ENCODE measurements at regions not wholly inside any gene's neighbourhood (a gene's known extent, or its start where the extent isn't known, plus 50 kb on each side); places are given as distances from the start of the nearest gene placed in this dataset.

DNA sequence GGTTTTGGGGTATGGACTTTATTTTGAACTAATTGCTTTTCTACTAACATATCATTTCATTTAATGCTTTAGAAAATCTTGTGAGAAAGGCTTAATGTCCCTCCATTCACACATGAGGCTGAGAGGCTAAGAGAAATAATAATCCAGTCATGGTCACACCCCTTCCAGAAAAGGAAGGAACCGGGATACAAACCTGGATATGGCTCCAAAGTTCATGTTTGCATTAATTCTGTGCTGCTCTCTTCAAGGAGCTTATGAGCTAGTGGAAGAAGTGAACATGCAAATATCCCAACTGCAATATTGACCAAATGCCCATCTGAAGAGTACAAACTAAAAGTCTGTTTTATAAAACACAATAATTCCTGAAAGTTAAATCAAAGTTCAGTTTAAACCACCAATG, 732.1 kb upstream of the RIOK2 start:
- H3K79me2 ChIP-seq (ENCODE audit: control insufficient read depth in 1 of 2, insufficient read depth in 2 of 2, low read length in 2 of 2): no peaks in the 10 kb centered on the region
- no peaks in the 10 kb centered on the region for H3K23me2 ChIP-seq (ENCODE audit: low read depth, low read length)
- TF ChIP-seq SRF (IDR thresholded peaks at IDR 0.05; ENCODE audit: low read depth, low read length) (no peak), TAF1 (IDR thresholded peaks at IDR 0.05; ENCODE audit: low read depth, low read length) (no peak), ZNF274 (IDR thresholded peaks at IDR 0.05; ENCODE audit: borderline replicate concordance, extremely low read depth, low read length) (no peak), KDM5A (IDR thresholded peaks at IDR 0.05; ENCODE audit: low read length) (no peak), CBX5 (IDR thresholded peaks at IDR 0.05; ENCODE audit: low read depth, low read length) (no peak), SUZ12 (IDR thresholded peaks at IDR 0.05; ENCODE audit: low read length) (no peak), TCF12 (IDR thresholded peaks at IDR 0.05; ENCODE audit: low read depth, low read length) (no peak), TEAD4 (IDR thresholded peaks at IDR 0.05; ENCODE audit: low read depth, low read length) (no peak)
- TF ChIP-seq, protein P1, sequence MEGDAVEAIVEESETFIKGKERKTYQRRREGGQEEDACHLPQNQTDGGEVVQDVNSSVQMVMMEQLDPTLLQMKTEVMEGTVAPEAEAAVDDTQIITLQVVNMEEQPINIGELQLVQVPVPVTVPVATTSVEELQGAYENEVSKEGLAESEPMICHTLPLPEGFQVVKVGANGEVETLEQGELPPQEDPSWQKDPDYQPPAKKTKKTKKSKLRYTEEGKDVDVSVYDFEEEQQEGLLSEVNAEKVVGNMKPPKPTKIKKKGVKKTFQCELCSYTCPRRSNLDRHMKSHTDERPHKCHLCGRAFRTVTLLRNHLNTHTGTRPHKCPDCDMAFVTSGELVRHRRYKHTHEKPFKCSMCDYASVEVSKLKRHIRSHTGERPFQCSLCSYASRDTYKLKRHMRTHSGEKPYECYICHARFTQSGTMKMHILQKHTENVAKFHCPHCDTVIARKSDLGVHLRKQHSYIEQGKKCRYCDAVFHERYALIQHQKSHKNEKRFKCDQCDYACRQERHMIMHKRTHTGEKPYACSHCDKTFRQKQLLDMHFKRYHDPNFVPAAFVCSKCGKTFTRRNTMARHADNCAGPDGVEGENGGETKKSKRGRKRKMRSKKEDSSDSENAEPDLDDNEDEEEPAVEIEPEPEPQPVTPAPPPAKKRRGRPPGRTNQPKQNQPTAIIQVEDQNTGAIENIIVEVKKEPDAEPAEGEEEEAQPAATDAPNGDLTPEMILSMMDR (IDR thresholded peaks at IDR 0.05; ENCODE audit: control extremely low read depth in 1 of 3, insufficient read depth in 1 of 3, low read depth in 1 of 3, low read length in 3 of 3): no peak
- TF ChIP-seq, protein P2, sequence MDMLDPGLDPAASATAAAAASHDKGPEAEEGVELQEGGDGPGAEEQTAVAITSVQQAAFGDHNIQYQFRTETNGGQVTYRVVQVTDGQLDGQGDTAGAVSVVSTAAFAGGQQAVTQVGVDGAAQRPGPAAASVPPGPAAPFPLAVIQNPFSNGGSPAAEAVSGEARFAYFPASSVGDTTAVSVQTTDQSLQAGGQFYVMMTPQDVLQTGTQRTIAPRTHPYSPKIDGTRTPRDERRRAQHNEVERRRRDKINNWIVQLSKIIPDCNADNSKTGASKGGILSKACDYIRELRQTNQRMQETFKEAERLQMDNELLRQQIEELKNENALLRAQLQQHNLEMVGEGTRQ (IDR thresholded peaks at IDR 0.05; ENCODE audit: low read length): no peak
- TF ChIP-seq, protein P3, sequence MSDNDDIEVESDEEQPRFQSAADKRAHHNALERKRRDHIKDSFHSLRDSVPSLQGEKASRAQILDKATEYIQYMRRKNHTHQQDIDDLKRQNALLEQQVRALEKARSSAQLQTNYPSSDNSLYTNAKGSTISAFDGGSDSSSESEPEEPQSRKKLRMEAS (IDR thresholded peaks at IDR 0.05): no peak
- CTCF ChIA-PET (ENCODE audit: partially characterized antibody): no interaction called here
- FAIRE-seq: no peak
- H3K14ac ChIP-seq (ENCODE audit: insufficient read length): no peak overlapping the region
- H4K8ac ChIP-seq (ENCODE audit: extremely low read depth, insufficient read depth, low read length): no peak overlapping the region
- H3K4me2 ChIP-seq (ENCODE audit: insufficient read depth in 1 of 2, low read depth in 2 of 2, low read length in 2 of 2): no peak overlapping the region
- H2BK120ac ChIP-seq (replicated peaks; ENCODE audit: low read depth, low read length): no peak overlapping the region
- no peak overlapping the region for H4K91ac ChIP-seq (replicated peaks; ENCODE audit: insufficient read length, low read length)
- no peaks in the 10 kb centered on the region for H3K36me3 ChIP-seq (ENCODE audit: control insufficient read depth in 2 of 4, insufficient read depth in 4 of 4, low read length in 3 of 4)
- H3K18ac ChIP-seq (ENCODE audit: extremely low read depth, low read length): no peak overlapping the region
- POLR2A ChIA-PET (ENCODE audit: partially characterized antibody): no interaction called here
- WGBS, 2 experiments (ENCODE audit: extremely low coverage in 1 of 2, insufficient coverage in 1 of 2, insufficient read length in 1 of 2, insufficient replicate concordance in 2 of 2, low coverage in 1 of 2, low lambda C conversion rate in 2 of 2, missing lambda C conversion rate in 1 of 2): 90% methylated on average over 1 of the region's 1 CpG; no CpG with 5 or more reads in 1 of the 2 experiments
- H2BK20ac ChIP-seq (ENCODE audit: low read length): no peak overlapping the region
- H3K9me3 ChIP-seq (ENCODE audit: insufficient read depth in 2 of 2, low read depth in 1 of 2, low read length in 1 of 2): no peaks in the 10 kb centered on the region
- no peak overlapping the region for H4K5ac ChIP-seq (ENCODE audit: insufficient read length, low read depth, low read length)
- H2BK12ac ChIP-seq (ENCODE audit: low read depth, low read length): no peak overlapping the region
- H3K4me3 ChIP-seq (ENCODE audit: extremely low read depth in 1 of 4, insufficient read depth in 2 of 4, low read depth in 3 of 4, low read length in 4 of 4): no peak overlapping the region
- no peak overlapping the region for H3K27ac ChIP-seq (ENCODE audit: low read depth, low read length)
- H2BK5ac ChIP-seq (ENCODE audit: low read depth, low read length): no peak overlapping the region
- DNase-seq (ENCODE audit: low read depth in 1 of 2, low spot score in 2 of 2): no peak
- no peak overlapping the region for H3K4ac ChIP-seq (replicated peaks; ENCODE audit: insufficient read length, low read depth, low read length)
- no peaks in the 10 kb centered on the region for H4K20me1 ChIP-seq (replicated peaks in 1 of 2; ENCODE audit: control insufficient read depth in 1 of 2, insufficient read depth in 2 of 2, low read length in 2 of 2)
- H3K79me1 ChIP-seq (ENCODE audit: low read depth, low read length): no peaks in the 10 kb centered on the region
- no peaks in the 10 kb centered on the region for H3K4me1 ChIP-seq (replicated peaks in 1 of 4; ENCODE audit: control insufficient read depth in 3 of 4, insufficient read depth in 4 of 4, low read length in 3 of 4)
- H2AK5ac ChIP-seq (ENCODE audit: low read depth, low read length): no peak overlapping the region
- H3K27me3 ChIP-seq (replicated peaks in 1 of 4; ENCODE audit: control insufficient read depth in 3 of 4, extremely low read depth in 1 of 4, insufficient read depth in 3 of 4, low read length in 3 of 4): no peaks in the 10 kb centered on the region
- H2BK15ac ChIP-seq (ENCODE audit: low read length): no peak overlapping the region
- H3K56ac ChIP-seq (replicated peaks; ENCODE audit: insufficient read length, low read depth, low read length): no peak overlapping the region
- H3K9ac ChIP-seq (replicated peaks in 1 of 4; ENCODE audit: extremely low read depth in 1 of 4, low read depth in 3 of 4, low read length in 3 of 4): no peak overlapping the region
- no peak overlapping the region for H2AFZ ChIP-seq (ENCODE audit: low read length)
- H3K23ac ChIP-seq (ENCODE audit: insufficient read length): no peak overlapping the region

Measured in H1 (cell line).